Ammon's horn (tissue), 1 donor: ENCODE measurements at regions not wholly inside any gene's neighbourhood (a gene's known extent, or its start where the extent isn't known, plus 50 kb on each side); places are given as distances from the start of the nearest gene placed in this dataset.

ENCODE experiments used
- DNase-seq: peaks from one replicate; pipeline ENCODE4 v3.0.0-alpha.2; 2016; ENCODE audit warnings: low spot score

DNA sequence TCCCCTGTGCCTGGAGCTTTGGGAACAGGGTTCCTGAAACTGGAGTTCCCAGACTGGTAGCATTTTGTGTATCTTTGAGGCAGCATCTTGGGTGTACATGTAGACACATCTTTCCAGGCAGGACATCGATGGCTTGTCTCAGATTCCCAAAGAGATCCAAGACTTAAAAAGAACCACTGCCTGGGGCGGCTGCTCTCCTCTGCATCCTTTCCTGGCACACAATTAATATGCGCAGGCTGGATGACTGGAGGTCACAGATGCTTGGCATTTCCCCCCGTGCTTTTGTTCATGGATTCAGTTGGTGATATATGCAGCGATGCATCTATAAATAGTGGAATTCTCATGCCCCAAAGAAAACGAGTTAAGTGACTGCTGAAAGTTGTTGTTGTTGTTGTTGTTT lies 80.5 kb downstream of the CLDN34 start:
- DNase-seq = no peak

DNA sequence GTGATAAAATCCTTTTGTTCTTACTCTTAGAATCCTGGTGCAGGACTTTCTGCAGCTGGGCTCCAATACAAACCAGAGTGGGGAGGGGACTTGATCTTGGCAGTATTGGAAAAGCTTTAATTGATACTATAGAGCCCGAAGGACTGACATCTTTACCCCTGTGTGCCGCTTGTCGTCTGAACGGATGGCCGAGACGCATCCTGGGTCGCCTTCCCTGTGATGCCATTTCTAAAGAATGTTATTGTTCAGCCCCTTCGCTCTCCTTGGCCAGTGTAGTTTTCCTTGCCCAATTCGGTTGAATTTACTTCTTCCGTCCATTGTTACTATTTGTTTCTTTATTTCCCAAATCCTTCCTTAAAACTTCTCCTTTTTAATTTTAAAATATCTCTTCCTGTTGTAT lies 80.9 kb downstream of the CLDN34 start:
- no peak for DNase-seq

DNA sequence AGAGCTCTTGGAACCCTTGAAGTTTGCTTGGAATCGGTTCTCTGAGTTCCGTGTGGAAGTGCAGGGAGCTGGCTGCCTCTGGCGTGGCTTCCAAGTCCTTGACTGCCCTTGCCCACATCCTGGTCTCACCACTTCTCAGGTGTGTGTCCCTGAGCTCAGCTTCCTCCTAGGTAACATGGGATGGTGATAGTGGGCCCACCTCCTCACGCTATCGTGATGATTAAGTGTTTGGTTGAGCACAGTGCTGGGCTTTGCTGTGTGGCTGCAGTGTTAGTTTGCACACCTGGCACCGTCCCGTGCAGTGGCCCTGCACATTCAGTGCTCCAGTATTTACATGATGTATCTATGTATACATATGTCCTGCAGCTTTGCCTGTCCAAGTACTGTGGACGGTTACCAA lies 81.5 kb downstream of the CLDN34 start:
- no peak for DNase-seq

DNA sequence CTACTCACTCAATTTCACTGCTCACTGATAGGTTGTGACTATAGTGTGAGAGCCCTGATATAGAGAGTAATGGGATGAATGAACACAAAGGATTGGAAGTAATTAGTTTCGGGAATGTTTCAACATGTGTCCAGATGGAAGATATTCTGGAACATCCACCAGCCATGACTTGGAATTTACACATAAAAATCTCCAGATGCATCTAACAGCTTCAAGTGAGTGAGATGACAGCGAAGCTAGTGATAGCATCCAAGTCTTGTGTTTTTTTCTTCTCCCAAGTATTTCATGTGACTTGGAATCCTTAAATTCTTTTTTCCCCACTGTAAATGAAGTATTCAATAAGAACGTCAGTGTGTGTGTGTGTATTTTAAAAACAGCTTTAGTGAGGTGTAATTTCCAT lies 82.1 kb downstream of the CLDN34 start:
- DNase-seq = no peak

DNA sequence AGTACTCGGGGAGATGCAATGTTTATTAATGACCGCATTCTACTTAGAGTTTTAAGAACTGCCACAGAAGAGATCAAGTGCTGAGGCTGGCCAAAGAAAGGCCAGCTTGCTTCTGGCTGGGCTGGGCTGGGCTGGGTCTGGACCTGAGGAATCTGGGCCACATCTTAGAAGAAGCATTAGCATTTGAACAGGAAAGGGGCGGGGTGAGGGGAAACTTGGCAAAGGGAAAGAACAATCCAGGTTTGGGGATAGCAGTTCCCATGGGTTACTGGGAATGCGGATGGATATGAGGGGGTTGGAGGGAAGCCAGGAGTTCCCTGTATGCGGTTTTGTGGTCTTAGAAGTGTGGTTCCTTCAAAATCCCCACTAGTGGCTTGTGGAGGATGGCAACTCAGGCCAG lies 83.3 kb downstream of the CLDN34 start:
- no peak for DNase-seq

DNA sequence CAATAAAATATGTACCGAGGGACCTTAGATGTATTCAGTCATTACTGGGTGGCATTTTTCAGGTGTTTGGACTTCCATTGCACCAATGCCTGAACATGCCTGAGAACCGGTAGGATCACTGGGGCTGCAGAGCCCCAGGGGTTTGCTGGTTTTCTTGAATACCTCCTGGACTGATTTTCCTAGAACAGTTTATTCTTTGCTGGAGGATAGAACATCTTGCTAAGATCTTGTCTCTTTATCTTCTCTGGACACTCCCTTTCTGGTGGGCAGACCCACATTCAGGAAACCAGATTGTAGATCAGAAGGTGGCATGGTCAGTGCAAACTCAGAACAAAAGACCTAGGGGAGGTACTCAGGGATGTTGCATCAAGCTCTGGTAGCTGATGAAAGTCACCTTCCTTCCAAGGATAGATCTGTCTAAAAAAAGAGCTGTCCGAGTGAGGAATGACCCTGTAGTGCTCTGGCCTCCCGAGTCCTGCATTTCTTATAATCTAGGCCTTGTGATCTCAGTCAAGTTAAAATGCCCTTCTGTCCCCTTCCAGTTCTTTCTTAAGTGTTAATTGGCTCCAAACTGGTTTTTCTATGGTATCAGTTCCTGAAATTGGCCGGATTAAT lies 84.8 kb downstream of the CLDN34 start:
- DNase-seq = no peak

DNA sequence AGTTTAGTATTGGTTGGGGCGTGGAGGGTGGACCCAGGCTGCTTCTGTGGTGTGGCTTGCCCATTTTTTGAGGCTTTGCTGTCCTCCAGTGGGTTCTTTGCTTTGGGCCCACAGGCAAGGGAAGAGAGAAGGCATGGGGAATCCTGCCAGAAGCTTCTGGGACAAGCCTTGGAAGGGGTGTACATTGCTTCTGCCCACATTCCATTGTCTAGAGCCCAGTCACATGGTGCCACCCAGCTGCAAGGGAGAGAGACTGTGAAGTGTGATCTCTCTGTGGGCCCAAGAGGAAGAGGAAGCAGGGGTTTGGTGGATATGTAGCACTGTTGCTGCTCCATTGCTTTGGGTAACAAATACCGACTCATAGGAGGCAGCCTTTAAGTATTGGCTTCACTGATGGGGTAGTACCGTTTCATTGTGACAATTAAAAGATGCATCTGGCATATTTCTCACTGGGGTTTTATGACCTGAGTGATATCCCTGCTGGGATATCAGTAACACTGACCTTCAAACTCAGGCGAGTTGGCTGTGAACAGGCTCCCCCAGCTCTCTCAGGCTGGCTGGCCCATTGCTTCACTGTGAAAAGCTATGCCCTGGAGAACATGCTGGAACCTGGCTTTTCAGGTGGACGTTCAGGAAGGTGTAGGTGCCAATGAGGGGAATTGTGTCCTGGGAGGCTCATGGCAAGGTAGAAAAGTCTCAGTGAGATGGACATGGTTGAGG lies 85.9 kb downstream of the CLDN34 start:
- DNase-seq = peak; percentile 85

DNA sequence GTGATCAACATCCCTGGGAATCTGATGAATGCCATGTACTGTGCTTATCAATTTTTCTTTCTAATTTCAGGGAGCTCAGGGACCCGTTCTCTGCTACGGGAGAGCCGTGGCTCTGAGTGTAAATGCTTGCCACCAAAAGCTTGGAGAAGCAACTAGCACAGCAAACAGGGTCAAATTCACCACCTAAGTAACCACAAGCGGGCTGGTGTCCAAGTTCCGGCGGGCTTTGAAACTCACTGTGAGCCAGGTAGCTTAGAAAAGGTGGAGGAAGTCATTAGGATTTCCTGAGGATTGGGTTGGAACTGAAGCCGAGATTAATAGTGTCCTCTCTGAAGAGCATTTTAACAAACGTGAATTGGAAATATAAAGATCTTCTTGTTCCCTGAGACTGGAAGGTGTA lies 87.2 kb downstream of the CLDN34 start:
- no peak for DNase-seq

DNA sequence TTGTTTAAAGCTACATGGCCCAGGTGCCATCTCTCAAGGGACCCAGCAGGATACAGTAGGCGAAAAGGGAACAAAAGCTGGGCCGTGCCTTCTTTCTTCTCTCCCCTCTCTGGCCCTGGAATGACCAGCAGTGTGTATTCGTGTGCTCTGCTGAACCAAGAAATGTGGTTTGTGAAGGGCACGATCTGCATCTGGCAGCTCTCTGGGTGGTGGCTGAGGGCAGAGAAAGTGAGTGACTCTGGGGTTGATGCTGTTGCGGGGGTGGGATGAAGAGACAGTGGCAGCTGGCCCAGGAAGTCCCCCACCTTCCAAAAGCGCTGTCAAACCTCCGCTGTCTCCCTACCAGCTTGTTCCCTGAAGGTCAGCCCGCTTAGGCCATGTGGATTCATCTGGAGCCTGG lies 88.3 kb downstream of the CLDN34 start:
- no peak for DNase-seq

DNA sequence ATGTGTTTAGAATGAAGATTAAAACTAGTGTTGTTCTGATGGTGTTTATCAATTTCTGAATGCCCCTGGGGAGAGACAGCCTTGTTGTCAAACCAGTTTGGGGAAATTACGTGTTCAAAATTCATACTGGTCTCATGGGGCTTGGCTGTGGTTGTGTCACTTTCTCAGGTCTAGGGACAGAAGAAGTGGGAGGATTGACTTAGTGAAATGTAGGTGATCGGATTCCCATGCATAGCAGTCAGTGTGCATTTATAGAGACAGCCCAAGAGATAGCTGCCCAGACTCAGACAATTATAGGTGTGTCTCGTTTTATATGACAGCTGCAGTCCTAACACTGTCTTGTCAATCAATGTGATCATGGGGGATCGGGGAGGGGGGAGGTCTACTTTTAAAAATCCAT lies 94.4 kb upstream of the CLCN4 start:
- DNase-seq = no peak

DNA sequence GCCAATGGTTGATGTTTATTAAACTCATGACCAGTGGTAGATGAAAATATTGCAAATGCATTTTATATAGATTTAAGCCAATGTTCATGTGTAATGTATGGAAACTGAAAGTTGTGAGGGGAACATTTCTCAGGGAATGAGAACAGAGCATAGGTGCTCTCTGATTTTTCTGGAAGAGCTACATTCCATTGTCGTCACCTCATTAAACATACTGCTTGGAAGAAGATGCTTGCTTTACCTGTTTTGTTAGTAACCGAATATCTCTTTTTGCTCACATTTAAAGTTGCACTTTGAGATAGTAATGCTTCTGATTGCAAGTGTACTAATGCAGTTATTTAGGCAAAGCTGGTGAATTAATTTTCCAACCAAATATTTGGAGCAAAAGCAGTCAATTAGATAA lies 93.8 kb upstream of the CLCN4 start:
- no peak for DNase-seq

DNA sequence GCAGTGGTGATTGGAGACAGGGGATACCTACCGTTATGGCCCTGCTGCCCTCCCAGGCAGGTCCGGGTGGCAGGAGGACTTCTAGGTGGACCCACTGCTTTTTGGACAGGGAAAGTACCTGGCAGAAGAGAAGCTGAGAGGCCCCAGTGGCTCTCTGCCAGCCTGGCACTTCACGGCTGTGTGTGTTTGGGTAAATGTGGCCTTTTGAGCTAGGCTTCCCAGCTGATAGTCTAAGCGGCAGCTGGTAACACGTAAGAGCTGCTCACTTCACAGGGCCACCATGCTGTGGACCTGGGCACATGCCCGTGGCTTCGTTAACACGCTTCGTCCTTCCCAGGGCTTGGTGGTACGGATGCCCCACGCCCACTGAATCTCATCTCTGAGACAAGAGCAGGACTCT lies 92.0 kb upstream of the CLCN4 start:
- no peak for DNase-seq

DNA sequence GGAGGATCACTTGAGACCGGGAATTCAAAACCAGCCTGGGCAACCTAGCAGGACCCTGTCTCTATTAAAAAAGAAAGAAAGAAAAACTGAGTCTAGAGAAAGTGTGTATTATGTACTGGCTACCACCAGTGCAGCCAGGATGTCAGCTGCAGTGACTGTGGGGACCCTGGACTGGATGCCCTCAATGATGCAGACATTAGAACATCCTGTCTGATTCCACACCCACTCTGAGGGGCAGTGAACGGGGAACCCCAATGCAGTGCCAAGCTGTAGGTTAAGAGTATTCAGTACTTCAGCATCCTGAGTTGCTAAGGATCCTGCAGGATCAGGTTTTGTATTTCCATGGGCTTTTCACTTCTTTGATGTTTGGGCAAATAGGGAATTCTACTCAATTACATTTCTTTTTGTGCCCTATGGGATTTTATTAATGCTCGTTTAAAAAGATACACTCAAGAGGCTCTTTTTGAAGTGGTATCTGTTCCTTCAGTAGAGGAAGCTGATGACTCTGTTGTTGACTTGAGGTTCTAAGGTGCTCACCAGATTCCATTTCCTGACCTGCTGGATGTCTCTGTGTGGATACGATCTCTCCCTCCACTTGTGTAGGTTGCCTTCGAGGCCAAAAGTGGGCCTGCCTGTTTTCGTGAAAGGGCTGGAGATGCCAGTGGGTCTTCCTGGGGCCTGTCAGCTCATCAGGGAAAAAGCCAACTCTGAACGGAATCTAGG lies 85.9 kb upstream of the CLCN4 start:
- DNase-seq = no peak

DNA sequence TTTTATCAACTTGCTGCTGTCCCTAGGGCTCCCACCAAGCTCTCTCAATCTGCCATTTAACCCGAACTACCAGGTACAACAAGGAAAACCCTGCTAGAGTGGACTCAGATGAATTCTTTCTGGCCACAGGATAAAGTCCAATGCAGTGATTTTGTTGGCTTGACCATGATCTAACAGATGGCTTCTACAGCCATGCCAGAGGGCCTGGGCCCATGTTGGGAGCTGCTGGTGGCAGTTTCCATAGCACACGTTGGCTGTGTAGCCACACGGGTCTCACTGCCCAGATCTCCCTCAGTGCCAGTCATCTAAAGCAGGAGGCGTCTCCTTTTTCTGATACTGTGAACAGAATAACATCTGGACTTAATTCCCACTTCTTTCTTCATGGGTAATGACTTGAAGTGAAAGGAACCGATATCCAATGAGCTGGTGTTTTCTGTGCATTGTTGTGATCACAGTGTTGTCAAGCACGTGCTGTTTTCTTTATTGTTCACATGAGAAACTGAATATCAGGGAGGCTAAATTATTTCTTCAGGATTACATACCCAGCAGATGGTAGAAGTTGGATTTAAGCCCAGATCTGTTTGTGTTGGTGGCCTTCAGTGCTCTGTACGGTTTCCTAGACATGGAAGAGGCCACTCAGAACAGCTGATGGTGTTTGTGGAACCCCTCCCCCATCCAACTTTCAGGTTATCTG lies 85.2 kb upstream of the CLCN4 start:
- DNase-seq = no peak

DNA sequence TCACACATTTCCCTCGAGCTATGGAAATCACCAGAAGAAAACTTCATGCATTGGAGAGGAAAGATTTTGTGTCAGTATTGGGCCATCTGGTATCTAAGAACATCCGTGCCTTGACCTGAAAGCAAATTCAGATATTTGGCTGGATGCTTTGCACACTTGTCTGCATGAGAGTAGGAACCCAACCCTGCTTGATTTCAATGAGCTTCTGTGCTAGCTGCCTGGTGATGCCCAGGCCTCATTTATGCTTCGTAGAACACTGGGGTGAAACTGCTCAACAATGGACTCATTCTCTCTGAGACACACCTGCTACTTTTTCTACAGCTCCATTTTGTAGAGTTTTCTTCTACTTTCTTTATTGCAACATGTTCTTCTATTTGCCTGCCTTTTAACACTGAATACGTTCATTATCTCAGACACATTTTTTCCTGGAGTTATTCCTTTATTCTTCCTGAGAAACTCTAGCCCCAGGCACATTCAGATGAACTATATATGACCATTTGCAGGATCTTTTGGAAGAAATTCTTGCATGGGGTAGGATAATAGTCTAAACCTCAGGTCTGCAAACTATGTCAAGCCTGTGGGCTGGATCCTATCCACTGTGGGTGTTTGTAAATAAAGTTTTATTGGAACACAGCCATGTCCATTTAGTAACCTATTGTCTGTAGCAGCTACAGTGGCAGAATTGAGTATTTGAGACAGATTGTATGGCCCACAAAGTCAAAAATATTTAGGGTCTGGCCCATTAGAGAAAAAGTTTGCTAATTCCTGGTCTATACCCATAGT lies 83.8 kb upstream of the CLCN4 start:
- peak; percentile 66 for DNase-seq

DNA sequence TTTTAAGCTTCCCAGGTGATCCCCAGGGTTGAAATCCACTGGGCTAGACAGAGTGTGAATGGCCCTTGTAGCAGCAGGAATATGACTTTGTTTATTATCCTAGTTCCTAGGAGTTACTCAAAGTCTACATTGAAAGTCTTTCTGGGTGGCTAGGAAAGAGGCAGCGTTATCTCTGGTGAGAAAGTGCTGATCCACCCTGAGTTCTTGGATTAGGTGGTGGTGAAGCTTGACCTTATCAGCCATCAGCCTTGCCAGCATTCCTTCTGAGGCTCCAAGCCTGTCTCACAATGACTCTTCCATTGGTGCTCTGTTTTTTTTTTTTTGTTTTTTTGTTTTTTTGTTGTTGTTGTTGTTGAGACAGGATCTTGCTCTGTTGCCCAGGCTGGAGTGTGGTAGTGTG lies 83.1 kb upstream of the CLCN4 start:
- DNase-seq = no peak

DNA sequence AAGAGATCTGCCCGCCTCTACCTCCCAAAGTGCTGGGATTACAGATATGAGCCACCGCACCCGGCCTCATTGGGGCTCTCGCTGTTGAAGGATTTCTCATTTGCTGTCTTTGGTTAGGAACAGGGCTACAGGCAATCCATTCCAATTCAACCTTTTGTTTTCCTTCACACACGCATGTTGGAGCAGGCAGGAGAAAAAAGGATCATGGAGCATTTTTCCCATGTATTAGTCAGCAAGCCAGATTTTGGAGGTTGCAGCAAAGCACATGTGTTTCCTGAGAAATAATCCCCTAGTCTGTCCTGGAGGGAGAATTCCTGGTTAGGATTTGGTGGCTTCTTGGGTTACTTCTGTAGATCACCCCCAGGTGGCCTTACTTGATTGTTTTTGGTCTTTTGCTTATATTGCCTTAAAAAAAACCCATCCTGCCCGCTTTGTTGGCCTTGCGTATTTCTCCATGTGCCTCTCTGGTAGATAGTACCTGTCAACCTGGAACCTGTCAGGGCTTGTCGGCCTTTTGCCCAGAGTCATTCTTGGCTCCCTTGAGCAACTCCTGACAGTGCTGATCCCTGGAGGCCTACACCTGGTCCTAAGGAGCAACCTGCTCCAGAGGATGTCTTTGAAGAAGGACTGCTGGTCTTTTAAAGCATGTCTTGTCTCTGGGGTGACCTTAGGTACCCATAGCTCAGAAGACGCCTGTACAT lies 82.4 kb upstream of the CLCN4 start:
- DNase-seq = no peak

DNA sequence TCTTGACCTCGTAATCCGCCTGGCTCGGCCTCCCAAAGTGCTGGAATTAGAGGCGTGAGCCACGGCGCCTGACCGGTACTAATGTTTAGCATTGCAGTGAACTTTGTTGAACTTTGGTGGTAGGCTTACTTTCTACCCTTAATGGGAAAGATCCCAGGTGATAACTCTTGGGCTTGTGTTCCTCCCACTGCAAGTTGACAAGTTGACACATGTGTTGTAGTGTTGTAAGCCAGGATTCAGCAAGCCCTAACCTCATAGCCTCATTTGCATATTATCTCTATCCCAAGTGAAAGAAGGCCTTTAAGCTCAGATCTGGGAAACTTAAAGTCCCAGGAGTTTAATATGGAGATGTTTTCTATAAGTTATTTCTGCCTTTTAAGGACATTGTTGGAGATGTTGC lies 80.0 kb upstream of the CLCN4 start:
- no peak for DNase-seq

DNA sequence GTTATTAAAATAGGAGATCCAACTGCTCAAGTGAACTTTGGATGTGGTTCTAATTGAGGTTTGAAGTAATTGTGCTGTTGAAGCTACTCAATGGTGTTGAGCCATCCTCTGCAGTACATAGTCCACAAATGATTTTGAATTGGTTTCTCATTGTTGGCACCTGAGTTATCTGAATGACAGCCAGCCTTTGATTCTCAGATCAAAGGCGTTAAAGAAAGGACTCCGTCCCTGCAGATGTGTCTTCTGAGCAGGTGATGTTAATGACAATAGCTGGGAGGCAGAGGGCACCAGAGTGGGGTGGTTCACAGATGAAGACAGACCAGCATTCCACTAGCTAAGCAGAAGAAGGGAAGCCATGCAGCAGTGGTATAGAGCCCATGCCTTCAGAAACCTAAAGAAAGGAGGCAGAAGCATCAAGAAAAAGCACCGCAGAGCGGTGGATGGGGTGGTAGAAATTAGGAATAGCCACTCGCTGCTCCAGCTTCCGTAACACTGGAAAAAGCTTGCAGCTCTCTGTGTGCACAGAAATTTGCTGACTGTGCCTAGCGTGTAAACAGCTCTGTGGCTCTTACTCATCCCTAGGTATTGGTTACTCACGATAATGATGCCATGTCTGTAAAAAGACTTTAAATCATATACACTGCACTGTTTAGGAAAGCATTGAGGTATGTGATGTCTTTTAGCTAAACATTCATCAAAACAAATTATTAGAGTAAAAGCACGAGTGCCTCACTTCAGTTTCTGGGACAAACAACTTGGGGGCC lies 79.2 kb upstream of the CLCN4 start:
- DNase-seq = no peak

DNA sequence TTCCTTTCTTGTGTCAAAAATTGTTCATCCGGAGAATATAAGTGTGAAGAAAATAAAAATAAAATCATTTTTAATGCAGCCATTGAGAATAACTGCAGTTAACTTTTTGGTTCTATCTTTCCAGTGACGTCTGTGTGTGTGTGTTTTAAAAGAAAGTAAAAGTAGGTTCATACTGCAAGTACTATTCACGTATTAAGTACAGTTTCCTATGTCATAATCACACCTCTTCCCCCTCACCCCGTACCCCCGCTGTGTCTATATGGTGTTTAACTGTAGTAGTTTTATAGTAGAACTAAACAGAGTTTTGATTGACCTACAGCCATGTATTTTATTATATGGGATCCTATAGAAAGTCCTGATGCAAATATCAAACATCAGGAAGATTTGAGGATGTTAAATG lies 78.5 kb upstream of the CLCN4 start:
- DNase-seq = no peak

DNA sequence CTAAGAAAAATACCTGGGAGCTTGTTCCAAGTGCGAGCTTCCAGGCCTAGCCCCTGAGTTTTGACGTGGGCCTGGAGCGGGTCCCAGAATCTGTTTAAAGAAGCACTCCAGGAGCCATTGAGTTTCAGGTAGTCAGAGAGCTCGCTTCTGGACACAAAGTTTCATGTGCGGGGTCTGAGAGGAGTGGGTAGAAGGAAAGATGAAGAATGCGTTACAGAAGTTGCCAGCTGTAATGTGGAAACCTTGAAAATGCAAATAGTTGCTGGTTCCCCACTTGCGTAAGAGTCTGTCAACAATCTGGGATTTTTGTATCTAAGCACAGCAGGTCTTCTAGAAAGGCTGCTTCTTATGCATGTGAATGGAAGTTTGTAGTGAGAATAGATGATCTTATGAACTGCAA lies 77.5 kb upstream of the CLCN4 start:
- no peak for DNase-seq
